PC-9 (cell line): ENCODE measurements at regions not wholly inside any gene's neighbourhood (a gene's known extent, or its start where the extent isn't known, plus 50 kb on each side); places are given as distances from the start of the nearest gene placed in this dataset.

Source experiments
- BruUV-seq: library from RNA; stranded (reverse); fragments of 400-500 nt; replicated peaks from 2 replicates; lab custom pipeline; 2021; lab: Mats Ljungman, UMichigan
- CTCF ChIA-PET: fragments of 300-600 bp; sonication (Branson Sonifier 250); formaldehyde crosslinking; loops from one replicate; lab custom pipeline; 2022; ENCODE audit warnings: antibody characterized with exemption; lab: Charles Lee
- POLR2A ChIA-PET: fragments of 300-600 bp; sonication (Branson Sonifier 250); formaldehyde crosslinking; loops from one replicate; lab custom pipeline; 2022; ENCODE audit warnings: antibody characterized with exemption; ENCODE audit not compliant: unreplicated experiment; lab: Charles Lee
- DNase-seq, 2 experiments: peaks; one replicate each; pipeline versions ENCODE4 v3.0.0 to v3.0.0-alpha.2; 2015 to 2022; ENCODE audit warnings: mixed read lengths in 1 of 2
- H2AFZ ChIP-seq: fragments of 200-600 bp; sonication (generic); 2 replicates; pipeline ENCODE4 v1.8.1; 2017; ENCODE audit warnings: antibody characterized with exemption
- H3F3A ChIP-seq: fragments of 200-600 bp; sonication (generic); 2 replicates; pipeline ENCODE4 v1.8.1; 2017; ENCODE audit warnings: antibody characterized with exemption, mild to moderate bottlenecking, low read depth; ENCODE audit not compliant: insufficient read depth
- H3K27ac ChIP-seq: fragments of 200-600 bp; sonication (generic); 2 replicates; pipeline ENCODE4 v1.6.1; 2016; ENCODE audit warnings: mixed run types
- H3K27me3 ChIP-seq: fragments of 200-600 bp; sonication (generic); 2 replicates; pipeline ENCODE4 v1.6.1; 2016; ENCODE audit warnings: low read depth, mixed run types; ENCODE audit not compliant: insufficient read depth
- H3K36me3 ChIP-seq: fragments of 200-600 bp; sonication (generic); 2 replicates; pipeline ENCODE4 v1.6.1; 2016; ENCODE audit warnings: low read depth, mixed run types
- H3K4me1 ChIP-seq: fragments of 200-600 bp; sonication (generic); replicated peaks from 2 replicates; pipeline ENCODE4 v1.6.1; 2016; ENCODE audit warnings: mixed run types; ENCODE audit not compliant: insufficient read depth
- H3K4me2 ChIP-seq: fragments of 200-600 bp; sonication (generic); 2 replicates; pipeline ENCODE4 v1.6.1; 2017; ENCODE audit warnings: mixed run types
- H3K4me3 ChIP-seq: fragments of 200-600 bp; sonication (generic); 2 replicates; pipeline ENCODE4 v1.6.1; 2016; ENCODE audit warnings: mixed run types
- H3K79me2 ChIP-seq: fragments of 200-600 bp; sonication (generic); 2 replicates; pipeline ENCODE4 v1.6.1; 2017; ENCODE audit warnings: low read depth, mixed run types
- H3K9me2 ChIP-seq: fragments of 200-600 bp; sonication (generic); 2 replicates; pipeline ENCODE4 v1.8.1; 2017; ENCODE audit warnings: mild to moderate bottlenecking; ENCODE audit not compliant: insufficient read depth
- H3K9me3 ChIP-seq: fragments of 200-600 bp; sonication (generic); 2 replicates; pipeline ENCODE4 v1.8.1; 2016; ENCODE audit warnings: low read depth; ENCODE audit not compliant: insufficient read depth
- H4K20me1 ChIP-seq: fragments of 200-600 bp; sonication (generic); 2 replicates; pipeline ENCODE4 v1.8.1; 2017; ENCODE audit not compliant: insufficient read depth
- CTCF ChIP-seq: fragments of 200-600 bp; sonication (generic); conservative IDR thresholded peaks from 2 replicates; pipeline ENCODE4 v1.6.1; 2017; ENCODE audit warnings: mixed run types, antibody characterized with exemption, mild to moderate bottlenecking, moderate library complexity
- EZH2 ChIP-seq: fragments of 200-600 bp; sonication (generic); IDR thresholded peaks from 2 replicates; pipeline ENCODE4 v1.8.0; 2017; ENCODE audit warnings: antibody characterized with exemption, low read depth
- intact Hi-C: fragments of 100-400 bp; cut with micrococcal nuclease; formaldehyde crosslinking; loops from one replicate; pipeline ENCODE4 v1.10.0; 2022; ENCODE audit not compliant: unreplicated experiment

- POLR2A ChIA-PET, result interaction anchor here (0.6 kb wide), 1 partner anchor 257 kb away, joined by 5 read pairs; no protein-coding TSS in a partner anchor
- no peaks in the 10 kb centered on the region for H3K27me3 ChIP-seq
Observed at GRCh38 chr7:46035166-46035565, 114.1 kb upstream of the IGFBP3 start.

GRCh38 chr7:46034056-46034768, 113.1 kb upstream of the IGFBP3 start:
- Histone ChIP-seq H3K4me1 (peaks cover 53% of the 10 kb centered on the region), H3K4me2 (peak overlapping the region; percentile 41; the same call in 1 of the 2 replicates), H3K27ac (peak overlapping the region; percentile 92), H3K4me3 (no peak overlapping the region), H4K20me1 (no peaks in the 10 kb centered on the region), H3K36me3 (no peaks in the 10 kb centered on the region), H3K9me2 (no peaks in the 10 kb centered on the region), H3K27me3 (no peaks in the 10 kb centered on the region), H3K79me2 (no peaks in the 10 kb centered on the region), H3F3A (peaks cover 29% of the 10 kb centered on the region), H2AFZ (no peak overlapping the region), H3K9me3 (peaks cover 3% of the 10 kb centered on the region; the same call in 1 of the 2 replicates)
- ChIA-PET POLR2A (no interaction called here), CTCF (no interaction called here)
- intact Hi-C loops, result loop anchor here (5.0 kb wide), 1 partner anchor 38 kb away; no protein-coding TSS in a partner anchor
- no peak for TF ChIP-seq CTCF
- TF ChIP-seq EZH2, result no peak
- BruUV-seq, result TSS peak; percentile 16
- no peak for DNase-seq

More at GRCh38 chr7:46035166-46035565, 114.1 kb upstream of the IGFBP3 start:
- Histone ChIP-seq H3F3A (peaks cover 29% of the 10 kb centered on the region), H3K4me1 (peaks cover 49% of the 10 kb centered on the region), H3K4me2 (peak overlapping the region; percentile 41), H2AFZ (peak overlapping the region; percentile 63; the same call in 1 of the 2 replicates), H3K4me3 (no peak overlapping the region), H3K36me3 (no peaks in the 10 kb centered on the region), H3K9me2 (no peaks in the 10 kb centered on the region), H4K20me1 (no peaks in the 10 kb centered on the region), H3K79me2 (no peaks in the 10 kb centered on the region), H3K9me3 (peaks cover 3% of the 10 kb centered on the region; the same call in 1 of the 2 replicates), H3K27ac (peak overlapping the region; percentile 92)
- CTCF ChIA-PET, result no interaction called here
- TF ChIP-seq EZH2 (no peak), CTCF (no peak)
- BruUV-seq, result no TSS peak
- intact Hi-C loops, result no loop called here
- peak in 1 of 2 experiments; percentile 81 for DNase-seq

- peaks cover 58% of the 10 kb centered on the region for H3K4me1 ChIP-seq
- CTCF ChIA-PET, result no interaction called here
- H3K9me3 ChIP-seq, result peaks cover 3% of the 10 kb centered on the region; the same call in 1 of the 2 replicates
- DNase-seq, result no peak
- no peaks in the 10 kb centered on the region for H3K36me3 ChIP-seq
- no peaks in the 10 kb centered on the region for H3K9me2 ChIP-seq
- BruUV-seq, result no TSS peak
- H3K79me2 ChIP-seq, result no peaks in the 10 kb centered on the region
- no peak overlapping the region for H3K4me3 ChIP-seq
- peak overlapping the region; percentile 92 for H3K27ac ChIP-seq
- TF ChIP-seq EZH2, result no peak
- no peak for TF ChIP-seq CTCF
- peak overlapping the region; percentile 41 for H3K4me2 ChIP-seq
- H4K20me1 ChIP-seq, result no peaks in the 10 kb centered on the region
- POLR2A ChIA-PET, result no interaction called here
- H3F3A ChIP-seq, result peaks cover 29% of the 10 kb centered on the region
- intact Hi-C loops, result loop anchor here (1.0 to 5.0 kb wide), 8 partner anchors 39 to 319 kb away; no protein-coding TSS in a partner anchor
- H3K27me3 ChIP-seq, result no peaks in the 10 kb centered on the region
- H2AFZ ChIP-seq, result no peak overlapping the region
Observed at GRCh38 chr7:46033592-46033991, 112.5 kb upstream of the IGFBP3 start.
